ENCODE measurements at regions not wholly inside any gene's neighbourhood (a gene's known extent, or its start where the extent isn't known, plus 50 kb on each side); places are given as distances from the start of the nearest gene placed in this dataset.

GRCh38 chr21:43302769-43303168, 124.2 kb downstream of the SIK1 start:
- DNase-seq (ENCODE audit: low read depth): no peak

- no peak for DNase-seq (ENCODE audit: low read depth)
Measured at GRCh38 chr21:43302062-43302700, 124.8 kb downstream of the SIK1 start.

GRCh38 chr21:43301409-43302061, 125.4 kb downstream of the SIK1 start:
- DNase-seq (ENCODE audit: low read depth): no peak

- DNase-seq (ENCODE audit: low read depth): no peak
Measured at GRCh38 chr21:43300496-43301408, 126.2 kb downstream of the SIK1 start.

- DNase-seq (ENCODE audit: low read depth): no peak
Measured at GRCh38 chr21:43299441-43300277, 127.3 kb downstream of the SIK1 start.

- DNase-seq (ENCODE audit: low read depth): no peak
Measured at GRCh38 chr21:43298546-43299440, 128.1 kb downstream of the SIK1 start.

GRCh38 chr21:43297989-43298388, 128.9 kb downstream of the SIK1 start:
- DNase-seq (ENCODE audit: low read depth): no peak

GRCh38 chr21:43297391-43297981, 128.7 kb downstream of the CRYAA start:
- no peak for DNase-seq (ENCODE audit: low read depth)

GRCh38 chr21:43295066-43295958, 126.5 kb downstream of the CRYAA start:
- DNase-seq (ENCODE audit: low read depth): no peak

GRCh38 chr21:43294194-43294902, 125.5 kb downstream of the CRYAA start:
- no peak for DNase-seq (ENCODE audit: low read depth)

GRCh38 chr21:43292866-43293142, 124.0 kb downstream of the CRYAA start:
- DNase-seq (ENCODE audit: low read depth): no peak

GRCh38 chr21:43292041-43292865, 123.4 kb downstream of the CRYAA start:
- no peak for DNase-seq (ENCODE audit: low read depth)

- no peak for DNase-seq (ENCODE audit: low read depth)
Measured at GRCh38 chr21:43291347-43291950, 122.6 kb downstream of the CRYAA start.

- DNase-seq (ENCODE audit: low read depth): no peak
Measured at GRCh38 chr21:43290421-43291346, 121.9 kb downstream of the CRYAA start.

GRCh38 chr21:43289966-43290365, 121.2 kb downstream of the CRYAA start:
- DNase-seq (ENCODE audit: low read depth): no peak

GRCh38 chr21:43289442-43289841, 120.6 kb downstream of the CRYAA start:
- DNase-seq (ENCODE audit: low read depth): no peak
